ENCODE measurements at regions not wholly inside any gene's neighbourhood (a gene's known extent, or its start where the extent isn't known, plus 50 kb on each side); places are given as distances from the start of the nearest gene placed in this dataset.

GRCh38 chrX:110569506-110569905, 210.9 kb downstream of the RTL9 start:
- TF ChIP-seq CTCF (optimal IDR thresholded peaks at IDR 0.05 in 1 of 3, IDR thresholded peaks at IDR 0.05 in 1 of 3, conservative IDR thresholded peaks at IDR 0.05 in 1 of 3; ENCODE audit: extremely low read depth in 1 of 3, insufficient read depth in 2 of 3, low read length in 3 of 3) (no peak), EZH2 (IDR thresholded peaks at IDR 0.05; ENCODE audit: low read length) (no peak)

All from keratinocyte (primary cell).